ENCODE measurements at regions not wholly inside any gene's neighbourhood (a gene's known extent, or its start where the extent isn't known, plus 50 kb on each side); places are given as distances from the start of the nearest gene placed in this dataset.

- H3K27me3 ChIP-seq (ENCODE audit: control insufficient read depth, insufficient read depth, low read length) = no peaks in the 10 kb centered on the region
- intact Hi-C loops (cut with DNase I) = no loop called here
- FAIRE-seq (no peak), DNase-seq (no peak)
- TF ChIP-seq CTCF (IDR thresholded peaks at IDR 0.05; ENCODE audit: borderline replicate concordance, extremely low read depth, insufficient read depth) = no peak
- no peak overlapping the region for H3K27ac ChIP-seq (ENCODE audit: low read depth in 2 of 2, low read length in 2 of 2)
- H3K9me3 ChIP-seq (ENCODE audit: control insufficient read depth in 2 of 3, insufficient read depth in 1 of 3, low read length in 3 of 3) = no peaks in the 10 kb centered on the region
- no peaks in the 10 kb centered on the region for H3K36me3 ChIP-seq (ENCODE audit: control insufficient read depth in 2 of 3, insufficient read depth in 3 of 3, low read length in 3 of 3)
- H3K4me1 ChIP-seq (ENCODE audit: control insufficient read depth in 2 of 3, insufficient read depth in 2 of 3, low read depth in 1 of 3, low read length in 3 of 3) = no peaks in the 10 kb centered on the region
- no peak overlapping the region for H3K4me3 ChIP-seq (ENCODE audit: low read length in 3 of 3)
- H3K9ac ChIP-seq (ENCODE audit: low read length in 3 of 3) = no peak overlapping the region
These were observed 88.3 kb upstream of the MSX1 start for GRCh38 chr4:4771160-4771559.

- H3K9ac ChIP-seq (ENCODE audit: low read length in 3 of 3) = no peak overlapping the region
- no peaks in the 10 kb centered on the region for H3K27me3 ChIP-seq (ENCODE audit: control insufficient read depth, insufficient read depth, low read length)
- H3K36me3 ChIP-seq (ENCODE audit: control insufficient read depth in 2 of 3, insufficient read depth in 3 of 3, low read length in 3 of 3) = no peaks in the 10 kb centered on the region
- no peak overlapping the region for H3K4me3 ChIP-seq (ENCODE audit: low read length in 3 of 3)
- intact Hi-C loops (cut with DNase I) = no loop called here
- FAIRE-seq (no peak), DNase-seq (no peak)
- no peaks in the 10 kb centered on the region for H3K9me3 ChIP-seq (ENCODE audit: control insufficient read depth in 2 of 3, insufficient read depth in 1 of 3, low read length in 3 of 3)
- no peak for TF ChIP-seq CTCF (IDR thresholded peaks at IDR 0.05; ENCODE audit: borderline replicate concordance, extremely low read depth, insufficient read depth)
- H3K27ac ChIP-seq (ENCODE audit: low read depth in 2 of 2, low read length in 2 of 2) = no peak overlapping the region
- no peaks in the 10 kb centered on the region for H3K4me1 ChIP-seq (ENCODE audit: control insufficient read depth in 2 of 3, insufficient read depth in 2 of 3, low read depth in 1 of 3, low read length in 3 of 3)
These were observed 88.9 kb upstream of the MSX1 start for GRCh38 chr4:4770610-4771009.

GRCh38 chr4:4766564-4766963, 92.9 kb upstream of the MSX1 start:
- no peak overlapping the region for H3K9ac ChIP-seq (ENCODE audit: low read length in 3 of 3)
- no peak for DNase-seq
- intact Hi-C loops (cut with DNase I) = no loop called here

More at GRCh38 chr4:4766564-4766963, 92.9 kb upstream of the MSX1 start:
- no peak for TF ChIP-seq CTCF (IDR thresholded peaks at IDR 0.05; ENCODE audit: borderline replicate concordance, extremely low read depth, insufficient read depth)
- FAIRE-seq = no peak
- no peaks in the 10 kb centered on the region for H3K9me3 ChIP-seq (ENCODE audit: control insufficient read depth in 2 of 3, insufficient read depth in 1 of 3, low read length in 3 of 3)
- H3K36me3 ChIP-seq (ENCODE audit: control insufficient read depth in 2 of 3, insufficient read depth in 3 of 3, low read length in 3 of 3) = no peaks in the 10 kb centered on the region
- H3K27ac ChIP-seq (ENCODE audit: low read depth in 2 of 2, low read length in 2 of 2) = no peak overlapping the region
- H3K4me3 ChIP-seq (ENCODE audit: low read length in 3 of 3) = no peak overlapping the region
- H3K27me3 ChIP-seq (ENCODE audit: control insufficient read depth, insufficient read depth, low read length) = no peaks in the 10 kb centered on the region
- no peaks in the 10 kb centered on the region for H3K4me1 ChIP-seq (ENCODE audit: control insufficient read depth in 2 of 3, insufficient read depth in 2 of 3, low read depth in 1 of 3, low read length in 3 of 3)
